ENCODE measurements at regions not wholly inside any gene's neighbourhood (a gene's known extent, or its start where the extent isn't known, plus 50 kb on each side); places are given as distances from the start of the nearest gene placed in this dataset.

GRCh38 chr2:207281436-207281835 lies 115.7 kb upstream of the KLF7 start:
- DNase-seq (ENCODE audit: low read depth, low spot score), result no peak
- Histone ChIP-seq H3K27me3 (ENCODE audit: control insufficient read depth, insufficient read depth, low read length) (no peaks in the 10 kb centered on the region), H3K9me3 (ENCODE audit: control insufficient read depth, insufficient read depth, low read depth, low read length) (no peaks in the 10 kb centered on the region), H3K27ac (ENCODE audit: low read length) (no peak overlapping the region), H3K4me1 (ENCODE audit: control insufficient read depth, insufficient read depth, low read length) (no peaks in the 10 kb centered on the region), H3K36me3 (ENCODE audit: control insufficient read depth, insufficient read depth, low read length) (no peaks in the 10 kb centered on the region), H3K4me3 (ENCODE audit: low read depth in 2 of 2, low read length in 2 of 2) (no peak overlapping the region)
- BruUV-seq (replicated peaks), result no TSS peak
- ChIA-PET CTCF (no interaction called here), POLR2A (no interaction called here)
- no peak for ATAC-seq
- in situ Hi-C loops (cut with HindIII; ENCODE audit: low pct_unique_long_range_greater_than_20kb, low sequenced_read_pairs), result no loop called here
- intact Hi-C loops (cut with micrococcal nuclease; ENCODE audit: unreplicated experiment), result no loop called here
- TF ChIP-seq REST (IDR thresholded peaks at IDR 0.05; ENCODE audit: insufficient read depth in 1 of 2, low read depth in 2 of 2, low read length in 1 of 2) (no peak), POLR2AphosphoS5 (IDR thresholded peaks at IDR 0.05; ENCODE audit: low read depth, low read length) (no peak), CTCF (IDR thresholded peaks at IDR 0.05) (no peak), TCF7L2 (IDR thresholded peaks at IDR 0.05; ENCODE audit: low read depth, low read length) (no peak), SIN3A (IDR thresholded peaks at IDR 0.05; ENCODE audit: borderline replicate concordance, insufficient read depth, low read depth, low read length) (no peak)

- Histone ChIP-seq H3K36me3 (ENCODE audit: control insufficient read depth, insufficient read depth, low read length) (no peaks in the 10 kb centered on the region; the same call in 1 of the 2 replicates), H3K27ac (ENCODE audit: low read length) (no peak overlapping the region), H3K27me3 (ENCODE audit: control insufficient read depth, insufficient read depth, low read length) (no peaks in the 10 kb centered on the region), H3K9me3 (ENCODE audit: control insufficient read depth, insufficient read depth, low read depth, low read length) (no peaks in the 10 kb centered on the region), H3K4me3 (ENCODE audit: low read depth in 2 of 2, low read length in 2 of 2) (no peak overlapping the region), H3K4me1 (ENCODE audit: control insufficient read depth, insufficient read depth, low read length) (no peaks in the 10 kb centered on the region)
- DNase-seq (ENCODE audit: low read depth, low spot score) (no peak), ATAC-seq (no peak)
- ChIA-PET POLR2A (no interaction called here), CTCF (no interaction called here)
- intact Hi-C loops (cut with micrococcal nuclease; ENCODE audit: unreplicated experiment), result no loop called here
- TF ChIP-seq REST (IDR thresholded peaks at IDR 0.05; ENCODE audit: insufficient read depth in 1 of 2, low read depth in 2 of 2, low read length in 1 of 2) (no peak), CTCF (IDR thresholded peaks at IDR 0.05) (no peak)
- BruUV-seq (replicated peaks), result no TSS peak
- in situ Hi-C loops (cut with HindIII; ENCODE audit: low pct_unique_long_range_greater_than_20kb, low sequenced_read_pairs), result no loop called here
Measured at GRCh38 chr2:207282916-207283315, 117.2 kb upstream of the KLF7 start.

Measured in Panc1 (cell line).